ENCODE measurements at regions not wholly inside any gene's neighbourhood (a gene's known extent, or its start where the extent isn't known, plus 50 kb on each side); places are given as distances from the start of the nearest gene placed in this dataset.

- Mint-ChIP-seq H3K9me3 (no peaks in the 10 kb centered on the region), H3K27ac (no peak overlapping the region), H3K27me3 (ENCODE audit: low read depth) (peaks cover 5% of the 10 kb centered on the region), H3K36me3 (ENCODE audit: low read depth) (no peaks in the 10 kb centered on the region), H3K4me3 (ENCODE audit: low read depth) (no peak overlapping the region), H3K4me1 (ENCODE audit: low read depth) (peaks cover 5% of the 10 kb centered on the region)
- intact Hi-C loops (cut with micrococcal nuclease), result no loop called here
- no peak for DNase-seq (ENCODE audit: low spot score)
Measured at GRCh38 chr17:6020376-6021010, 49.7 kb upstream of the WSCD1 start.

Measured in activated T-helper 2 cell treated with anti-CD3 and anti-CD28 coated beads, Interferon-gamma antibody, Interleukin-2, Interleukin-4, amounts not matched to agents 10 μg/mL and 5 μg/mL and 100 μg/mL, durations not matched to agents 14 hours and 24 hours and 36 hours (primary cell).